IPS-20b (cell line): ENCODE measurements at regions not wholly inside any gene's neighbourhood (a gene's known extent, or its start where the extent isn't known, plus 50 kb on each side); places are given as distances from the start of the nearest gene placed in this dataset.

Experiments
- H3K27ac ChIP-seq: one replicate; pipeline ENCODE4 v1.5.1; 2013; ENCODE audit warnings: low read length
- H3K27me3 ChIP-seq: 2 replicates; pipeline ENCODE4 v1.6.1; 2013; ENCODE audit warnings: mild to moderate bottlenecking, low read length, inconsistent platforms; ENCODE audit not compliant: insufficient read depth
- H3K36me3 ChIP-seq: 2 replicates; pipeline ENCODE4 v1.6.1; 2013; ENCODE audit warnings: low read depth, mild to moderate bottlenecking, inconsistent platforms, low read length, moderate library complexity; ENCODE audit not compliant: insufficient read depth
- H3K4me1 ChIP-seq: 2 replicates; pipeline ENCODE4 v1.6.1; 2013; ENCODE audit warnings: mild to moderate bottlenecking, control low read depth, inconsistent platforms, low read length, moderate library complexity; ENCODE audit not compliant: insufficient read depth
- H3K4me3 ChIP-seq: 2 replicates; pipeline ENCODE4 v1.5.1; 2013; ENCODE audit warnings: mild to moderate bottlenecking, low read length, inconsistent platforms
- H3K9ac ChIP-seq: 2 replicates; pipeline ENCODE4 v1.6.1; 2013; ENCODE audit warnings: low read depth, mild to moderate bottlenecking, inconsistent platforms, low read length, moderate library complexity
- H3K9me3 ChIP-seq: 2 replicates; pipeline ENCODE4 v1.6.1; 2013; ENCODE audit warnings: mild to moderate bottlenecking, low read depth, low read length, inconsistent platforms; ENCODE audit not compliant: insufficient read depth

DNA sequence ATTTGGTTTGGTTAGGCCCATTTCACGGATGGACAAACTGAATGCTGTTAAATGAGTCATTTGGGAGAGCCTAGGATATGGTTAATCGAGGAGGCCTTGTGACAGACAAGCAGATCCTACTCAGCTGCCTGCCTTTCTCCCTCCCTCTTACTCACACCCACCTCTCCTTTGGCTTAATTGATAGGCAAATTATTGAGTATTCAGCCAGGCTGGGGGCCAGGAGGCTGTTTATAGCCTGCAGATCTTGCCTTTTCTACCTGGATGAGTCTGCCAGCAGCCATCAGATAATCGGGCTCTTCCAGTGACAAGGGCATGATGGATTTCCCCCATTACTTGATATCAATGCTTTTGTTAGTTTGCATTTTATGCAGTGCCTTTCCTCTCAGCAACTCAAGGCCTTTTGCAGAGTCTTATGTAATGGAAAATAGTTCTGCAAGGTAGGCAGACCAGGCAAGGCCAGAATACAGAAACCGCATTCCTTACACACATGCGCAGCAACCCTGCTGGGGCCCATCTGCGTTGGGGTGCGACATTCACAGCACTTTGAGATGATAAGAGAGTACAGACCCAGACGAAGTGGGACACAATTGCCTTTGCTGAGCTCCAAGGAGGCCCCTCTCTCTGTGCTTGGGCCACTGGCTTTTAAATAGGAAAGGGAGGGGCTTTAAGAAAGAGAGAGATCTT, 96.2 kb upstream of the ATP6AP2 start:
- no peaks in the 10 kb centered on the region for H3K36me3 ChIP-seq
- H3K9me3 ChIP-seq = no peaks in the 10 kb centered on the region
- H3K9ac ChIP-seq = peak overlapping the region; percentile 42; the same call in 1 of the 2 replicates
- H3K4me3 ChIP-seq = peak overlapping the region; percentile 23; the same call in 1 of the 2 replicates
- H3K4me1 ChIP-seq = no peaks in the 10 kb centered on the region; the same call in 1 of the 2 replicates
- H3K27ac ChIP-seq = no peak overlapping the region
- H3K27me3 ChIP-seq = no peaks in the 10 kb centered on the region

DNA sequence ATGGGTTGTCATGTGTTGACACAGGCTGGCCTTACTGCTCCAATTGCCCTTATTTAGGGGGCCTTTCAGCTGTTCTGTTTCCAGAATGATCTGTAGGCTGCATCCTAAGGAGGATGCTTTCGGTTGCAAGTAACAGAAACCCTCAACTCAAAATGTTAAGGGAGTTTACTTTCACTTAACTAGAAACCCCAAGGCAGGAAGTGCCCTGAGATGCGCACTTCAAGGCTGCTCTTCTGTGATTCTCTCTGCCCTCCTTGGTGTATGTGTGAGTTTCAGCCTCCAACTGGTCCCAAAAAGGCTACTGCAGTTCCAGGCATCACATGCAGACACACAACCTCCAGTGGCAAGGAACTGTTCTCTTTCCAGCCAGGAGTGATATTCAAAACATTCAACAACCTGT, 97.3 kb upstream of the ATP6AP2 start:
- H3K27ac ChIP-seq = no peak overlapping the region

DNA sequence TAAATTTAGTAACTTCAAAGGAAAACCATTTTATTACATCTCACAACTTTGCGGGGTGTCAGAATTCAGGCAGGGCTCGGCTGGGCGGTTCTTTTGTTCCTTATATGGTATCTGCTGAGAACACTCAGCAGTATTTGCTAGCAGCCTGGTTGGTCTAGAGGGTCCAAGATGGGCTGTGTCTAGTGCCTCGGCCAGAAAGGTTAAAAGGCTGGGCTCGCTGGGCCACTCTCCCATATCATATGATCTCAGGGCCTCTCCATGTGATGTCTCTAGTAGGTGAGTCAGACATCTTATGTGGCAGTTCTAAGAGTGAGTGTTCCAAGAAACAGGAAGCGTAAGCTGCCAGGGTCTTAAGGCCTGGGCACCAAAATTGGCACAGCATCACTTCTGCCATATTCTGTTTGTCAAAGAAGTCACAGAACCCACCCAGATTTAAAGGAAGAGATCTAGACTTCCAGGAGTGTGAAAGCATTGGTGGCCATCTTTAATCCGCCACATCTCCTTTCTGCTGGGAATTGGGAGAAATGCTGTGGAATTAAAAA, 100.9 kb upstream of the ATP6AP2 start:
- H3K27me3 ChIP-seq = no peaks in the 10 kb centered on the region
- H3K36me3 ChIP-seq = no peaks in the 10 kb centered on the region
- no peaks in the 10 kb centered on the region for H3K9me3 ChIP-seq
- no peak overlapping the region for H3K9ac ChIP-seq
- H3K4me1 ChIP-seq = peaks cover 9% of the 10 kb centered on the region
- H3K4me3 ChIP-seq = no peak overlapping the region
- H3K27ac ChIP-seq = no peak overlapping the region

More for the DNA sequence above, 97.3 kb upstream of the ATP6AP2 start:
- Histone ChIP-seq H3K36me3 (no peaks in the 10 kb centered on the region), H3K9me3 (no peaks in the 10 kb centered on the region), H3K4me1 (no peaks in the 10 kb centered on the region; the same call in 1 of the 2 replicates), H3K9ac (no peak overlapping the region), H3K27me3 (no peaks in the 10 kb centered on the region), H3K4me3 (no peak overlapping the region)

GRCh38 chrX:40478474-40479065, 102.2 kb upstream of the ATP6AP2 start:
- Histone ChIP-seq H3K4me3 (no peak overlapping the region), H3K27me3 (no peaks in the 10 kb centered on the region), H3K36me3 (no peaks in the 10 kb centered on the region), H3K4me1 (peaks cover 14% of the 10 kb centered on the region), H3K27ac (no peak overlapping the region), H3K9ac (no peak overlapping the region), H3K9me3 (no peaks in the 10 kb centered on the region)

GRCh38 chrX:40476958-40477357, 103.8 kb upstream of the ATP6AP2 start:
- H3K9me3 ChIP-seq = no peaks in the 10 kb centered on the region
- no peak overlapping the region for H3K9ac ChIP-seq
- H3K27ac ChIP-seq = no peak overlapping the region
- H3K4me1 ChIP-seq = peaks cover 18% of the 10 kb centered on the region
- H3K36me3 ChIP-seq = no peaks in the 10 kb centered on the region
- H3K27me3 ChIP-seq = no peaks in the 10 kb centered on the region
- H3K4me3 ChIP-seq = no peak overlapping the region

DNA sequence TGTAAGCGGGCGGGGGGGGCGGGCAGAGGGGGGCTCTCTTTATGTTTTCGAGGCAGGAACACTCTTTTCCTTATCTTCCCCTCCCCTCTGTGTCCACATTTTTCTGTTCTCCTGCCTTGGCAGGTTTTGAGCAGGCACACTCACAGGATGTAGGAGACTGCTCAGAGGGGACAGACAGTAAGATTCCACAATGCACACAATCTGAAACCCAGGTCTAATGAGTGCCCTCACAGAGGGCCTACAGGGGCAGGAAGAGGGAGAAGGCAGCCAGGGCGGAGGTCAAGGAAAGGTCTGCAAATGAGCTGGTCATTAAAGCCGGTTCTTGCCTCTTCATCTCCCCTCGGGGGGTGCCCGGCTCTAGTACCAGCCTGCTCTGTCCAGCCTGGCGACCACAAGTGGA, 106.1 kb upstream of the ATP6AP2 start:
- Histone ChIP-seq H3K9me3 (no peaks in the 10 kb centered on the region), H3K4me1 (peaks cover 21% of the 10 kb centered on the region), H3K27ac (no peak overlapping the region), H3K4me3 (no peak overlapping the region), H3K36me3 (no peaks in the 10 kb centered on the region), H3K27me3 (no peaks in the 10 kb centered on the region), H3K9ac (no peak overlapping the region; the same call in 1 of the 2 replicates)

DNA sequence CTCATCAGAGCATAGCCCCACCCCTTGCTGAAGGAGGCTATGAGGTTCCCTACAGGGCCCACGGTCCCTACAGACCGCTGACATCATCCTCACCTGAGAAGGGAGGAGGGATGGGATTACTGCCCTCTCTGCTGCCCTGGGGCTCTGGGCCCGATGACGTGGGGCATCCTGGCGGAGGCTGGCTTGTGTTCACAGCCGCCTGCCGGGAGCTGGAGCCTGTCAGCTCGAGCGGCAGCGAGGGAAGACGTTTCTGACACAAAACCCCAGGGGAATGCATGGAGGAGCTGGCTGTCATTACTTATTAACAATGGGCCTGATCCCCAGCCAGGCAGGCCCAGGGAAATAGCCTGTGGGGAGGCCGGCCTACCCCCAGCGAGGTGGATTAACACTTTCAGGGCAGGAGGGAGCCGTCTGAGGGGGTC, 106.6 kb upstream of the ATP6AP2 start:
- H3K27ac ChIP-seq = no peak overlapping the region
- H3K9ac ChIP-seq = no peak overlapping the region
- no peak overlapping the region for H3K4me3 ChIP-seq
- H3K36me3 ChIP-seq = no peaks in the 10 kb centered on the region
- peaks cover 21% of the 10 kb centered on the region for H3K4me1 ChIP-seq
- no peaks in the 10 kb centered on the region for H3K27me3 ChIP-seq
- no peaks in the 10 kb centered on the region for H3K9me3 ChIP-seq

- H3K4me3 ChIP-seq = no peak overlapping the region
- H3K27me3 ChIP-seq = no peaks in the 10 kb centered on the region
- no peaks in the 10 kb centered on the region for H3K9me3 ChIP-seq
- no peak overlapping the region for H3K9ac ChIP-seq
- peaks cover 21% of the 10 kb centered on the region for H3K4me1 ChIP-seq
- no peak overlapping the region for H3K27ac ChIP-seq
- no peaks in the 10 kb centered on the region for H3K36me3 ChIP-seq
These were observed 107.1 kb upstream of the ATP6AP2 start for GRCh38 chrX:40473460-40474204.

GRCh38 chrX:40471965-40472648, 108.7 kb upstream of the ATP6AP2 start:
- Histone ChIP-seq H3K4me3 (no peak overlapping the region), H3K9ac (no peak overlapping the region), H3K36me3 (no peaks in the 10 kb centered on the region), H3K9me3 (no peaks in the 10 kb centered on the region), H3K4me1 (peaks cover 21% of the 10 kb centered on the region), H3K27me3 (no peaks in the 10 kb centered on the region), H3K27ac (no peak overlapping the region)

- Histone ChIP-seq H3K36me3 (no peaks in the 10 kb centered on the region), H3K27me3 (no peaks in the 10 kb centered on the region), H3K9ac (no peak overlapping the region), H3K4me3 (no peak overlapping the region), H3K9me3 (no peaks in the 10 kb centered on the region), H3K27ac (no peak overlapping the region), H3K4me1 (peaks cover 16% of the 10 kb centered on the region)
These were observed 109.8 kb upstream of the ATP6AP2 start for GRCh38 chrX:40470830-40471429.

DNA sequence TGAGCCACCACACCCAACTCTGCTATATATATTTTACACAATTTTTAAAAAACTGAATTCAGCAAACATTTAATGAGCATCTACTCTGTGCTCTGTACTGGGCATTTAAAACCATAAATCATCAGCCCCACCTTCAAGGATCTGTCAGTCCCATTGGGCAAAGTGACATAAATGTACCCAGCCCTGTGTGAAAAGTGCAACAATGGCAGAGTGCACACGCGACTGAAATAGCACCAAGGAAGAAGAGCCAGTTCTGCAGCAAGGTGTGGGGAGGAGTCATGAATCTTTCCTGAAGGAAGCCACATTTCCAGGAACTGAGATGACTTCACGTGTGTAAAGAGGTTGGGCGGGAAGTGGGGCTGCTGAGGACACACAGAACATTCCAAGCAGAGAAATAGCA, 111.5 kb upstream of the ATP6AP2 start:
- H3K36me3 ChIP-seq = no peaks in the 10 kb centered on the region
- H3K4me3 ChIP-seq = no peak overlapping the region
- H3K9ac ChIP-seq = no peak overlapping the region
- H3K27me3 ChIP-seq = no peaks in the 10 kb centered on the region
- H3K27ac ChIP-seq = no peak overlapping the region
- peaks cover 9% of the 10 kb centered on the region for H3K4me1 ChIP-seq
- H3K9me3 ChIP-seq = no peaks in the 10 kb centered on the region
